ENCODE measurements at regions not wholly inside any gene's neighbourhood (a gene's known extent, or its start where the extent isn't known, plus 50 kb on each side); places are given as distances from the start of the nearest gene placed in this dataset.

DNA sequence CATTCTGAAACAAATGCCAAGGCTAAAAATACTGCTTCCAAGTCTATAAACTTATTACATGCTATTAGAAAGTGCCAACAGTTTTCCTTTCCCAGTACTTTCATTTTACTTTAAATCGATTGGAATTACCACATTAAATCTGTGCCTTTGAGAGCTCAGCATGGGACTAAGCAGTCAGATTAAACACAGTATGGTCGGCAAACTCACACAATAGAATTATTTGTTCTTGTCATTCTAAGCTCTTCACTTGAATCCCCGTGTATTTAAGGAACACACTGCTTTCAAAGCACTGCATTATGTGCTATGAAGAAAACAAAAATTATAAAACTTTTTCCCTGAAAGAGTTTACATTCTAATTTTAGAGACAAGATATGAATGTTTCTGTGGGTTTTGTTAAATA, 444.4 kb upstream of the SLC39A10 start:
- TF ChIP-seq POLR2AphosphoS5 (IDR thresholded peaks at IDR 0.05; ENCODE audit: low read depth, low read length), result no peak
- TF ChIP-seq TEAD4 (IDR thresholded peaks at IDR 0.05; ENCODE audit: low read depth, low read length), result no peak
- no peak for TF ChIP-seq EZH2 (IDR thresholded peaks at IDR 0.05; ENCODE audit: low read depth, low read length, severe bottlenecking)
- no peak for TF ChIP-seq BRCA1 (IDR thresholded peaks at IDR 0.05; ENCODE audit: low read depth, low read length)
- no peak for TF ChIP-seq TAF1 (IDR thresholded peaks at IDR 0.05; ENCODE audit: low read depth, low read length)
- TF ChIP-seq, protein P1, sequence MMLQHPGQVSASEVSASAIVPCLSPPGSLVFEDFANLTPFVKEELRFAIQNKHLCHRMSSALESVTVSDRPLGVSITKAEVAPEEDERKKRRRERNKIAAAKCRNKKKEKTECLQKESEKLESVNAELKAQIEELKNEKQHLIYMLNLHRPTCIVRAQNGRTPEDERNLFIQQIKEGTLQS (IDR thresholded peaks at IDR 0.05; ENCODE audit: insufficient read depth, low read depth, low read length), result no peak
- TF ChIP-seq GABPA (IDR thresholded peaks at IDR 0.05; ENCODE audit: borderline replicate concordance, insufficient read depth, low read length), result no peak
- TF ChIP-seq EP300 (IDR thresholded peaks at IDR 0.05; ENCODE audit: borderline replicate concordance in 1 of 2, low read depth in 2 of 2, low read length in 2 of 2), result no peak
- no peak for TF ChIP-seq GTF2F1 (IDR thresholded peaks at IDR 0.05; ENCODE audit: borderline replicate concordance, low read depth, low read length)
